Adrenal gland (tissue), 9 donors: ENCODE measurements at regions not wholly inside any gene's neighbourhood (a gene's known extent, or its start where the extent isn't known, plus 50 kb on each side); places are given as distances from the start of the nearest gene placed in this dataset.
"Not testable (repeated sequence)": the region's sequence is repeated elsewhere in the genome, so short reads cannot be mapped to it uniquely, and the experiment has no call there.

Source experiments
- DNase-seq, 7 donors: peaks; one replicate each; pipeline ENCODE4 v3.0.0-alpha.2; 2019 to 2020
- H3K27ac ChIP-seq, 5 donors: fragments of 200-600 bp; sonication (generic) in 4 of 5; 1 replicate in 3 of 5; 2 replicates in 2 of 5; pipeline versions ENCODE4 v1.5.1 to v1.8.0; 2016 to 2020; ENCODE audit warnings: mild to moderate bottlenecking in 1 of 5
- H3K27me3 ChIP-seq: fragments of 200-600 bp; 2 replicates; pipeline ENCODE4 v1.8.0; 2021
- H3K36me3 ChIP-seq, 2 donors: fragments of 200-600 bp; replicated peaks in 1 of 2; 1 replicate in 1 of 2; 2 replicates in 1 of 2; pipeline versions ENCODE4 v1.5.1 to v1.8.0; 2018 to 2022
- H3K4me1 ChIP-seq, 2 donors: fragments of 200-600 bp; replicated peaks in 1 of 2; 1 replicate in 1 of 2; 2 replicates in 1 of 2; pipeline versions ENCODE4 v1.5.1 to v1.8.0; 2018 to 2021
- H3K4me3 ChIP-seq, 4 donors: fragments of 200-600 bp; sonication (generic) in 3 of 4; one replicate each; pipeline ENCODE4 v1.5.1; 2016 to 2018
- H3K9me3 ChIP-seq, 3 donors: fragments of 200-600 bp; sonication (generic) in 1 of 3; replicated peaks in 1 of 3; 1 replicate in 2 of 3; 2 replicates in 1 of 3; pipeline versions ENCODE4 v1.5.1 to v1.8.0; 2016 to 2021
- POLR2A ChIP-seq, 2 donors: fragments of 450-650 bp; IDR thresholded peaks; one replicate each; pipeline ENCODE4 v1.6.1; 2017; ENCODE audit warnings: antibody characterized with exemption in 2 of 2, mild to moderate bottlenecking in 2 of 2, moderate library complexity in 1 of 2
- WGBS, 4 donors: extraction: QIAGEN DNeasy Blood & Tissue Kit in 2 of 4; methylation state at CpG; one replicate each; pipeline versions ENCODE4 v1.1.5 to v1.1.7; 2013 to 2017; 5-methylcytosine and 5-hydroxymethylcytosine counted together
- intact Hi-C, 2 donors: fragments of 100-400 bp; cut with DNase I; formaldehyde crosslinking; loops; one replicate each; pipeline versions ENCODE4 v1.14.1 to v1.15.0; 2022 to 2023
- TF ChIP-seq, protein P1 (sequence below), 6 experiments: fragments of 450-650 bp in 4 of 6; fragments of 200-600 bp in 2 of 6; sonication (generic) in 1 of 6; IDR thresholded peaks; 1 replicate in 5 of 6; 2 replicates in 1 of 6; pipeline versions ENCODE4 v1.5.1 to v1.8.0; 2016 to 2021; ENCODE audit warnings: antibody characterized with exemption in 6 of 6, mild to moderate bottlenecking in 2 of 6, moderate library complexity in 1 of 6
- donor health status: healthy with polysubstance abuse.
- donor health status: Bipolar disorder and iron deficiency.
- donor health status: DM: yes; HTN: yes; CAD: no.
- donor health status: DM: no; HTN: no; CAD: no.
- donor health status: DM: no; HTN: no; CAD: no.

DNA sequence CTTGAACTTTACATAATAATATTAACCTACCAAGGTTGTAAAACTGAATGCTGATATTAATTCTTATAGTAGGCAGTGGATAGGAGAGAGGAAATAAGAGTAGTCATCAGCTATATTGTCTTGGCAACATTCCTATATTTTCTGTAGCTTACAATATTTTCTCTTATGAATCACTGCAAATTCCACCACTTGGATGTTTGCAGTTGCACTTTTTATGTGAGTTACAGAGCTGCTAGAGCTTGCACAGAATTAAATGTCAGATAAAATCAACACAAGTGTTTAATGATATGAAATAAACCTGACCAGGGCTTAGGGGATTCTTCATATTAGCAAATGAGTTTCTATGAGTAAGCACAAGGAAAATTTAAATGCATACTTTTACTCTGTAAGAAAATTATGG is 1710.1 kb downstream of the SI start:
- Histone ChIP-seq H3K27me3 (no peaks in the 10 kb centered on the region), H3K36me3 (no peaks in the 10 kb centered on the region), H3K27ac (no peak overlapping the region), H3K4me1 (no peaks in the 10 kb centered on the region), H3K4me3 (no peak overlapping the region), H3K9me3 (peaks cover 0 to 5% (median 0%) of the 10 kb centered on the region in 3 donors)
- intact Hi-C loops = no loop called here
- DNase-seq = no peak
- TF ChIP-seq POLR2A (IDR thresholded peaks at IDR 0.05) = no peak
- TF ChIP-seq, protein P1, sequence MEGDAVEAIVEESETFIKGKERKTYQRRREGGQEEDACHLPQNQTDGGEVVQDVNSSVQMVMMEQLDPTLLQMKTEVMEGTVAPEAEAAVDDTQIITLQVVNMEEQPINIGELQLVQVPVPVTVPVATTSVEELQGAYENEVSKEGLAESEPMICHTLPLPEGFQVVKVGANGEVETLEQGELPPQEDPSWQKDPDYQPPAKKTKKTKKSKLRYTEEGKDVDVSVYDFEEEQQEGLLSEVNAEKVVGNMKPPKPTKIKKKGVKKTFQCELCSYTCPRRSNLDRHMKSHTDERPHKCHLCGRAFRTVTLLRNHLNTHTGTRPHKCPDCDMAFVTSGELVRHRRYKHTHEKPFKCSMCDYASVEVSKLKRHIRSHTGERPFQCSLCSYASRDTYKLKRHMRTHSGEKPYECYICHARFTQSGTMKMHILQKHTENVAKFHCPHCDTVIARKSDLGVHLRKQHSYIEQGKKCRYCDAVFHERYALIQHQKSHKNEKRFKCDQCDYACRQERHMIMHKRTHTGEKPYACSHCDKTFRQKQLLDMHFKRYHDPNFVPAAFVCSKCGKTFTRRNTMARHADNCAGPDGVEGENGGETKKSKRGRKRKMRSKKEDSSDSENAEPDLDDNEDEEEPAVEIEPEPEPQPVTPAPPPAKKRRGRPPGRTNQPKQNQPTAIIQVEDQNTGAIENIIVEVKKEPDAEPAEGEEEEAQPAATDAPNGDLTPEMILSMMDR (IDR thresholded peaks at IDR 0.05) = no peak

DNA sequence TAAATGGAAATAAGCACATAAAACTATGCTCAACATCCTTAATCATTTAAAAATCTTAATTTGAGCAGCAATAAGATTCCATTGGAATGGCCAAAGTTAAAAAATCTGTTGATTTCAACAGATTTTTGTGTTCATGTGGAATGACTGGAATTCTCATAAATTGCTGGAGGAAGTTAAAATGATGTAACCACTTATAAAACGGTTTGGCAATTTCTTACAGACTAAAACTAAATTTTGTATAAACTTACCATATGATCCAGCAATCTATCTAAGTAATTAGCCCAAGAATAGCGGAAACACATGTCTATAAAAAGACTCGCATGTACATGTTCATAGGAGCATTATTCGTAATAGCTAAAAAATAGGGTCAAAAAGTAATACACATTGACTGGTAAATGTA is 1713.6 kb downstream of the SI start:
- Histone ChIP-seq H3K4me1 (no peaks in the 10 kb centered on the region), H3K27me3 (no peaks in the 10 kb centered on the region), H3K9me3 (peaks cover 0 to 5% (median 0%) of the 10 kb centered on the region in 3 donors), H3K36me3 (no peaks in the 10 kb centered on the region), H3K4me3 (no peak overlapping the region), H3K27ac (no peak overlapping the region)
- no peak for DNase-seq
- TF ChIP-seq POLR2A (IDR thresholded peaks at IDR 0.05) = no peak
- TF ChIP-seq, protein P1 (IDR thresholded peaks at IDR 0.05) = no peak
- WGBS, 4 donors = 68 to 88% (median 77%) methylated on average over 4 of the region's 4 CpGs
- intact Hi-C loops = no loop called here

GRCh38 chr3:163362151-163362550 is 1716.1 kb downstream of the SI start:
- Histone ChIP-seq H3K27me3 (no peaks in the 10 kb centered on the region), H3K27ac (no peak overlapping the region), H3K9me3 (no peaks in the 10 kb centered on the region), H3K4me3 (no peak overlapping the region), H3K4me1 (no peaks in the 10 kb centered on the region), H3K36me3 (no peaks in the 10 kb centered on the region)
- WGBS, 4 donors = 64 to 83% (median 81%) methylated on average over 2 of the region's 2 CpGs
- no peak for TF ChIP-seq POLR2A (IDR thresholded peaks at IDR 0.05)
- TF ChIP-seq, protein P1 (IDR thresholded peaks at IDR 0.05) = no peak
- intact Hi-C loops = no loop called here
- DNase-seq = no peak

GRCh38 chr3:163361357-163361878 is 1716.9 kb downstream of the SI start:
- H3K27ac ChIP-seq, H3K4me3 ChIP-seq, H3K36me3 ChIP-seq, H3K27me3 ChIP-seq, intact Hi-C loops, DNase-seq, H3K4me1 ChIP-seq, H3K9me3 ChIP-seq: not testable (repeated sequence)
- 82 to 97% (median 89%) methylated on average over 17 of the region's 17 CpGs for WGBS, 4 donors

DNA sequence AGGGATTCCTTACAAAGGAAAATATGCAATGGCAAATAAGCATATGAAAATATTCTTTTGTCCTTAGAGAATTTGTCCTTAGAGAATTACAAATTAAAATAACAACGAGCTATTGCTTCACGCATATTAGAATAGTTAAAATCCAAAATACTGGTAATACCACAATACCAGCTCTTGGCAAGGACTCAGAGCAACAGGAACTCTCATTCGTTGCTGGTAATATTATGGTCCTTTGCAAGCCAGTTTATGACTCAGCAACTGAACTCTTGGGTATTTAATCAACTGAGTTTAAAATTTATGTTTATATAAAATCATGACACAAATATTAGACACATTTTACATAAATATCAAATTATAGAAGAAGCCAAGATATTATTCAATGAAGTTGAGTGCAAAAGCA is 1730.4 kb downstream of the SI start:
- intact Hi-C loops = no loop called here
- no peak for DNase-seq
- no peaks in the 10 kb centered on the region for H3K9me3 ChIP-seq
- no peaks in the 10 kb centered on the region for H3K36me3 ChIP-seq
- H3K27ac ChIP-seq = no peak overlapping the region
- H3K27me3 ChIP-seq = no peaks in the 10 kb centered on the region
- H3K4me3 ChIP-seq = no peak overlapping the region
- TF ChIP-seq POLR2A (IDR thresholded peaks at IDR 0.05) = no peak
- TF ChIP-seq, protein P1 (IDR thresholded peaks at IDR 0.05) = no peak
- WGBS, 4 donors = 75 to 80% (median 76%) methylated on average over 3 of the region's 3 CpGs
- no peaks in the 10 kb centered on the region for H3K4me1 ChIP-seq
